ENCODE measurements at regions not wholly inside any gene's neighbourhood (a gene's known extent, or its start where the extent isn't known, plus 50 kb on each side); places are given as distances from the start of the nearest gene placed in this dataset.

DNA sequence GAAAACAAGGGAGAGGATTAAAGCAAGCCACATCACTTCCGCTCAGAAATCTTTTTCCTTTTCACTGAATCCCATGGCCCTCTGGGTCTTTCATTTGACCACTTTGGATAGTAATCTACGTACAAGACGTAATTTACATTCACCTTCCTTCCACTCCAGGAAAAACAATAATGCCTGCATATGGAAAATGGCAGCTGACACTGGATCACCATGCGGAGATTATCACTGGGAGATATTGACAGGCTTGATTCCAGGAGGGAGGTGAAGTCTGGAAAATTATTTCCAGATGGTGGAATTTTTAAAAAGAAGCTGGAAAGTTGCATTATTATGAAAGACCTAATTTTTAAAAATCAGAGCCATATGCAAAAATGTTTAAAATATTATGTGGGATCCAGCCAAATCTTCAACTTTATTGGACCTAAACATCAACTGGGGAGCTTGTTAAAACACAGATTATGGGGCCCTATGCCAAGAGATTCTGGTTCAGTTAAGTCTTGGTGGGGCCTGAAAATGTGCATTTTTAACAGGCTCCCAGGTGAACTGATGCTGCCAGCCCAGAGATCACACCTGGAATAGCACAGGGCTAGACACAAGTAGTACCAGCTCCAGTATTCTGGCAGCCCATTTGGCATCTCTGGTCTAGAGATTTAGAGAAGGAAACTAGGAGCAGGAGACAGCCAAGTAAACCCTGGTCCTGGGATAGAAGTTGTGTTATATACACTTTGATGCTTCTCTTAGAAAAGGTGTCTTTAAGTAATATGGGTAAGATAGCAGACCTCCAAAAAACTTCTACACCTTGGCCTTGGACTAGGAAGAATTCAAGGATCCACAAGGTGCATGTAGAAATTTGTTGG is 290.3 kb upstream of the LDB2 start:
- TF ChIP-seq, protein P1, sequence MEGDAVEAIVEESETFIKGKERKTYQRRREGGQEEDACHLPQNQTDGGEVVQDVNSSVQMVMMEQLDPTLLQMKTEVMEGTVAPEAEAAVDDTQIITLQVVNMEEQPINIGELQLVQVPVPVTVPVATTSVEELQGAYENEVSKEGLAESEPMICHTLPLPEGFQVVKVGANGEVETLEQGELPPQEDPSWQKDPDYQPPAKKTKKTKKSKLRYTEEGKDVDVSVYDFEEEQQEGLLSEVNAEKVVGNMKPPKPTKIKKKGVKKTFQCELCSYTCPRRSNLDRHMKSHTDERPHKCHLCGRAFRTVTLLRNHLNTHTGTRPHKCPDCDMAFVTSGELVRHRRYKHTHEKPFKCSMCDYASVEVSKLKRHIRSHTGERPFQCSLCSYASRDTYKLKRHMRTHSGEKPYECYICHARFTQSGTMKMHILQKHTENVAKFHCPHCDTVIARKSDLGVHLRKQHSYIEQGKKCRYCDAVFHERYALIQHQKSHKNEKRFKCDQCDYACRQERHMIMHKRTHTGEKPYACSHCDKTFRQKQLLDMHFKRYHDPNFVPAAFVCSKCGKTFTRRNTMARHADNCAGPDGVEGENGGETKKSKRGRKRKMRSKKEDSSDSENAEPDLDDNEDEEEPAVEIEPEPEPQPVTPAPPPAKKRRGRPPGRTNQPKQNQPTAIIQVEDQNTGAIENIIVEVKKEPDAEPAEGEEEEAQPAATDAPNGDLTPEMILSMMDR (conservative IDR thresholded peaks at IDR 0.05): no peak
- TF ChIP-seq EZH2 (IDR thresholded peaks at IDR 0.05; ENCODE audit: low read depth): no peak
